ENCODE measurements at regions not wholly inside any gene's neighbourhood (a gene's known extent, or its start where the extent isn't known, plus 50 kb on each side); places are given as distances from the start of the nearest gene placed in this dataset.

GRCh38 chr17:6346156-6346786 lies 88.7 kb downstream of the AIPL1 start:
- H3K4me1 Mint-ChIP-seq: no peaks in the 10 kb centered on the region
- H3K27ac Mint-ChIP-seq: no peak overlapping the region
- peaks cover 2% of the 10 kb centered on the region for H3K36me3 Mint-ChIP-seq (ENCODE audit: low read depth)
- ATAC-seq (no peak), DNase-seq (no peak)
- H3K9me3 ChIP-seq (ENCODE audit: control insufficient read depth, low read length, poor library complexity, severe bottlenecking): no peaks in the 10 kb centered on the region
- peaks cover 68% of the 10 kb centered on the region for H3K27me3 Mint-ChIP-seq
- H3K4me3 Mint-ChIP-seq: no peak overlapping the region

DNA sequence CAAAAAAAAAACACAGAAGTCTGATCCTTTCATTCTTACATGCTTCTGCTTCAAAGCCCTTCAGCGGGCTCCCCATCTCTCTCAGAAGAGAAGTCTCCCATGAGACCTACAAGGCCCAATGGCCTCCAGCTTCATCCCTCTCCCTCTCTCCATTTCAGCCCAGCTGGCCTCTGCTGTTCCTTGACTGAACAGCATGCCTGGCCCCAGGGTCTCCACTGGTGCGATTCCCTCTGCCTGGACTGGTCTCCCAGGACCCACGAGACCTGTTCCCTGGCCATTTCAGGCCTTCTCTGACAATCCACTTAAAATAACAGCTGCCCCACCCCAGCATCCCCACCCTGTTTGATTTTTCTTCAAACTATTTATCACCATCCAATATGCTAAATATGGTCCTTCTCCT lies 91.2 kb downstream of the AIPL1 start:
- H3K9me3 ChIP-seq (ENCODE audit: control insufficient read depth, low read length, poor library complexity, severe bottlenecking): no peaks in the 10 kb centered on the region
- ATAC-seq: no peak
- Mint-ChIP-seq H3K4me1 (no peaks in the 10 kb centered on the region), H3K4me3 (no peak overlapping the region), H3K36me3 (ENCODE audit: low read depth) (peaks cover 2% of the 10 kb centered on the region), H3K27ac (no peak overlapping the region), H3K27me3 (peaks cover 62% of the 10 kb centered on the region)
- no peak for DNase-seq

DNA sequence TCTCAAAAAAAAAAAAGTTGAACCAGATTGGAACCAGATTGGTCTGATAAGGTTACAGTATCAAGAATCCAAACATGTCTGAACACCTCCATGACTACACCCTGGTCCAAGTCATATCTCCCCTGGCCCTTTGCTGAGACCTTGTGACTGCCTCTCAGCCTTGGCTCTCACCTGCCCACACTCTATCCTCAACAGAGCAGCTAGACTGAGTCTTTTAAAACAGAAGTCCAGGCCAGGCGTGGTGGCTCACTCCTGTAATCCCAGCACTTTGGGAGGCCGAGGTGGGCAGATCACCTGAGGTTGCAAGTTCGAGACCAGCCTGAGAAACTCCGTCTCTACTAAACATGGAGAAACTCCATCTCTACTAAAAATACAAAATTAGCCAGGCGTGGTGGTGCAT lies 91.7 kb downstream of the AIPL1 start:
- H3K9me3 ChIP-seq (ENCODE audit: control insufficient read depth, low read length, poor library complexity, severe bottlenecking): no peaks in the 10 kb centered on the region
- H3K4me3 Mint-ChIP-seq: no peak overlapping the region
- no peak overlapping the region for H3K27ac Mint-ChIP-seq
- H3K4me1 Mint-ChIP-seq: no peaks in the 10 kb centered on the region
- ATAC-seq (no peak), DNase-seq (no peak)
- peaks cover 65% of the 10 kb centered on the region for H3K27me3 Mint-ChIP-seq
- H3K36me3 Mint-ChIP-seq (ENCODE audit: low read depth): peaks cover 2% of the 10 kb centered on the region

DNA sequence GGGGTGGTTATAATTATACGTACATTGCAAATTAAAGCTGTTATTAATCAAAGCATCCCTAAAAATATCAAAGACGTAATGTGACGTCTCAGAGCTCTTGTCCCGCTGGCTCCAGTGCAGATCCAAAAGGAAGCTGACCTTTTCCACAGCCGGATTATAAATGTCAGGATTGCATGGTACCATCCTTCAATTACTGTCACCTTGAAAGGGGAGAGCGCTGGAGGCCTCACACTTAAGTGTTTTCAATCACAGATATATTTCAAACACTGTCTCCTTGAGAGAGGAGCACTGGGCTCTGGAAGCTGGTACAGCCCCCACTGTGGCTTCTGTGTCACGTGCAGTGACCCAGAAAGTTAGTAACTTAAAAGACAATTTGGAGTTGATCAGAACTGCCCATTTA lies 94.2 kb downstream of the AIPL1 start:
- no peak for DNase-seq
- Mint-ChIP-seq H3K27me3 (peaks cover 64% of the 10 kb centered on the region), H3K36me3 (ENCODE audit: low read depth) (peaks cover 2% of the 10 kb centered on the region), H3K4me1 (no peaks in the 10 kb centered on the region), H3K4me3 (no peak overlapping the region), H3K27ac (no peak overlapping the region)
- no peaks in the 10 kb centered on the region for H3K9me3 ChIP-seq (ENCODE audit: control insufficient read depth, low read length, poor library complexity, severe bottlenecking)
- ATAC-seq: no peak

GRCh38 chr17:6334386-6334785 lies 100.5 kb downstream of the AIPL1 start:
- DNase-seq: no peak
- peaks cover 2% of the 10 kb centered on the region for H3K4me1 Mint-ChIP-seq
- H3K27me3 Mint-ChIP-seq: peaks cover 59% of the 10 kb centered on the region
- H3K36me3 Mint-ChIP-seq (ENCODE audit: low read depth): no peaks in the 10 kb centered on the region
- no peak for ATAC-seq
- no peak overlapping the region for H3K4me3 Mint-ChIP-seq
- H3K27ac Mint-ChIP-seq: no peak overlapping the region
- H3K9me3 ChIP-seq (ENCODE audit: control insufficient read depth, low read length, poor library complexity, severe bottlenecking): no peaks in the 10 kb centered on the region

- H3K27me3 Mint-ChIP-seq: peaks cover 60% of the 10 kb centered on the region
- H3K4me1 Mint-ChIP-seq: peaks cover 2% of the 10 kb centered on the region
- ATAC-seq (no peak), DNase-seq (no peak)
- H3K36me3 Mint-ChIP-seq (ENCODE audit: low read depth): no peaks in the 10 kb centered on the region
- no peak overlapping the region for H3K27ac Mint-ChIP-seq
- H3K9me3 ChIP-seq (ENCODE audit: control insufficient read depth, low read length, poor library complexity, severe bottlenecking): no peaks in the 10 kb centered on the region
- no peak overlapping the region for H3K4me3 Mint-ChIP-seq
Observed at GRCh38 chr17:6330936-6331335, 104.0 kb downstream of the AIPL1 start.

DNA sequence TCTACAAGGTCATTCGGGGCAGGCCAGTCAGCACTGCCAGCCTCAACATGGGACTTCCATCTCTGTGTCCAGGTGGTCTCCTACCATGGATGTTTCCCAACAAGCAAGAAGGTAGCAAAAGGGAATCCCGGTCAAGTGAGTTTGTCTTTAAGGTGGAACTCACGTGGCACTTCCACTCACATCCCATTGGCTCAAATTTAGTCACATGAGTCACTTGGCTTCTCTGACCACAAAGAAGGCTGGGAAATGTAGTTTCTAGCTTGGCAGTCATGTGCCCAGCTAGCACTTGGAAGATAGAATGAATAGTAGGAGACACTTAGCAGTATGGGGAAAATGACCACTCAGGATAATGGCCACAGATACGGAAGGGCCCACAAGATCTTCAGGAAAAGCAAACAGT lies 106.6 kb downstream of the AIPL1 start:
- no peaks in the 10 kb centered on the region for H3K36me3 Mint-ChIP-seq (ENCODE audit: low read depth)
- no peak for DNase-seq
- no peak overlapping the region for H3K27ac Mint-ChIP-seq
- peaks cover 69% of the 10 kb centered on the region for H3K27me3 Mint-ChIP-seq
- peaks cover 2% of the 10 kb centered on the region for H3K4me1 Mint-ChIP-seq
- H3K9me3 ChIP-seq (ENCODE audit: control insufficient read depth, low read length, poor library complexity, severe bottlenecking): no peaks in the 10 kb centered on the region
- no peak for ATAC-seq
- no peak overlapping the region for H3K4me3 Mint-ChIP-seq

GRCh38 chr17:6327007-6327406 lies 107.9 kb downstream of the AIPL1 start:
- Mint-ChIP-seq H3K36me3 (ENCODE audit: low read depth) (no peaks in the 10 kb centered on the region), H3K27ac (no peak overlapping the region), H3K4me3 (no peak overlapping the region), H3K4me1 (peaks cover 2% of the 10 kb centered on the region), H3K27me3 (peaks cover 75% of the 10 kb centered on the region)
- DNase-seq (no peak), ATAC-seq (no peak)
- H3K9me3 ChIP-seq (ENCODE audit: control insufficient read depth, low read length, poor library complexity, severe bottlenecking): no peaks in the 10 kb centered on the region

DNA sequence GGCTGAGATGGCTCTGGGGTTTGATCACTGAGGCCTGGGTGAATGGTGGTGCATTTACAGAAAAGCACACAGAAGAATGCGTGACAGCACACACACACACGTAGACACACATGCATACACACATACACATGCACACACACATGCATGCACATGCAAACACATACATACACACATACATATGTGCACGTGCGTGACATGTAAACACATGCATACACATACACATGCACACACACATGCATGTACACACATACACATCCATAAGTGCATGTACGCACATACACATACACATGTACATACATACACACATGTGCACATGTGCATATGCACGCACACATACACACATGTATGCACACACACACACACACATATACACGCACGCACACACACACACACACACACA lies 108.4 kb downstream of the AIPL1 start:
- peaks cover 77% of the 10 kb centered on the region for H3K27me3 Mint-ChIP-seq
- H3K9me3 ChIP-seq (ENCODE audit: control insufficient read depth, low read length, poor library complexity, severe bottlenecking): no peaks in the 10 kb centered on the region
- no peak overlapping the region for H3K27ac Mint-ChIP-seq
- peaks cover 2% of the 10 kb centered on the region for H3K4me1 Mint-ChIP-seq
- H3K4me3 Mint-ChIP-seq: no peak overlapping the region
- no peaks in the 10 kb centered on the region for H3K36me3 Mint-ChIP-seq (ENCODE audit: low read depth)
- ATAC-seq (no peak), DNase-seq (no peak)

- ATAC-seq (no peak), DNase-seq (no peak)
- Mint-ChIP-seq H3K36me3 (ENCODE audit: low read depth) (no peaks in the 10 kb centered on the region), H3K4me3 (no peak overlapping the region), H3K27me3 (peaks cover 77% of the 10 kb centered on the region), H3K27ac (no peak overlapping the region), H3K4me1 (peaks cover 2% of the 10 kb centered on the region)
- no peaks in the 10 kb centered on the region for H3K9me3 ChIP-seq (ENCODE audit: control insufficient read depth, low read length, poor library complexity, severe bottlenecking)
Observed at GRCh38 chr17:6325741-6326140, 109.2 kb downstream of the AIPL1 start.

DNA sequence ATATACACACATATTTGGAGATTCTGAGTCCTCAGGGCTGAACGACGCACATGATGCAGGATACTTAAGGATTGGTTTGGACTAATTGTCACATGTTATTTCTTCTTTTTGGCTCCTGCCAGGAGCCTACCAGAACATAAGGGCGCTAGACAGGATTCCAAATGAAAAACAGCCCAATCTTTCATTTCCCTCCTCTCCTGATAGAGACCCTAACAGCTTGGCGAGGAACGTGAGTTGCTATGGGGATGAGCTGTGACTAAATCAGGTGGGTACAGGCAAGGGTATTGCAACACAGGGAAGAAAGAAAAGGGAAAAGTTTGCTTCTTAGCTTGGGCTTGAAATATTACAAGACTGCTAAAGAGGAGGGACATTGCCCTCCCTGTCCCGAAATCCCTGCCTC lies 109.9 kb downstream of the AIPL1 start:
- no peak for DNase-seq
- Mint-ChIP-seq H3K27ac (no peak overlapping the region), H3K4me3 (no peak overlapping the region), H3K4me1 (peaks cover under 1% of the 10 kb centered on the region), H3K27me3 (peaks cover 73% of the 10 kb centered on the region), H3K36me3 (ENCODE audit: low read depth) (no peaks in the 10 kb centered on the region)
- no peaks in the 10 kb centered on the region for H3K9me3 ChIP-seq (ENCODE audit: control insufficient read depth, low read length, poor library complexity, severe bottlenecking)
- no peak for ATAC-seq

- peaks cover 70% of the 10 kb centered on the region for H3K27me3 Mint-ChIP-seq
- H3K4me1 Mint-ChIP-seq: no peaks in the 10 kb centered on the region
- no peak overlapping the region for H3K27ac Mint-ChIP-seq
Observed at GRCh38 chr17:6323626-6324356, 111.1 kb downstream of the AIPL1 start.

GRCh38 chr17:6322316-6322715 lies 112.6 kb downstream of the AIPL1 start:
- H3K9me3 ChIP-seq (ENCODE audit: control insufficient read depth, low read length, poor library complexity, severe bottlenecking): no peaks in the 10 kb centered on the region
- peaks cover 64% of the 10 kb centered on the region for H3K27me3 Mint-ChIP-seq
- H3K36me3 Mint-ChIP-seq (ENCODE audit: low read depth): no peaks in the 10 kb centered on the region
- H3K4me3 Mint-ChIP-seq: no peak overlapping the region
- no peak for DNase-seq
- no peak overlapping the region for H3K27ac Mint-ChIP-seq
- no peak for ATAC-seq
- no peaks in the 10 kb centered on the region for H3K4me1 Mint-ChIP-seq

More at GRCh38 chr17:6323626-6324356, 111.1 kb downstream of the AIPL1 start:
- ATAC-seq (no peak), DNase-seq (no peak)
- H3K36me3 Mint-ChIP-seq (ENCODE audit: low read depth): no peaks in the 10 kb centered on the region
- no peaks in the 10 kb centered on the region for H3K9me3 ChIP-seq (ENCODE audit: control insufficient read depth, low read length, poor library complexity, severe bottlenecking)
- H3K4me3 Mint-ChIP-seq: no peak overlapping the region

- H3K4me3 Mint-ChIP-seq: no peak overlapping the region
- DNase-seq (no peak), ATAC-seq (no peak)
- H3K27me3 Mint-ChIP-seq: peaks cover 37% of the 10 kb centered on the region
- H3K27ac Mint-ChIP-seq: no peak overlapping the region
- H3K36me3 Mint-ChIP-seq (ENCODE audit: low read depth): no peaks in the 10 kb centered on the region
- H3K4me1 Mint-ChIP-seq: no peaks in the 10 kb centered on the region
- no peaks in the 10 kb centered on the region for H3K9me3 ChIP-seq (ENCODE audit: control insufficient read depth, low read length, poor library complexity, severe bottlenecking)
Observed at GRCh38 chr17:6314311-6314710, 120.6 kb downstream of the AIPL1 start.

Measured in T-helper 17 cell (primary cell).